ENCODE measurements at regions not wholly inside any gene's neighbourhood (a gene's known extent, or its start where the extent isn't known, plus 50 kb on each side); places are given as distances from the start of the nearest gene placed in this dataset.

DNA sequence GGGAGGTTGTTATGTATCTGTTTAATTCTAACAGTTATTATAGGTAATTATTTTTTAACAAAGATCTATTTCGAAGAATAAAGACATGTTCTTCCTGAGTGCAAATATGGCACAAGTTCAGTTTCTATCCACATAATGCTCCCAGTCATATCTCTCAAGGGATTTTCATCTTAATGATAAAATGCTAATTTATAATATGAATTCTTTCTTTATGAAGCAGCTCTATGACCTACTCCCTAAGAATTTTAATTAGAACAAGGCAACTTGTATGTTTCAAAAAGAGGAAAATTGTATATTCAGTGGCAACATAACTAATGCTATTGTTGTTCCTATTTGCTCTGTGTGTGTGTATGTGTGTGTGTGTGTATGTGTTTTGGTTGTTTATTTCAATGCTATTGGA, 1222.1 kb upstream of the NCAM2 start:
- H3K4me3 Mint-ChIP-seq, result no peak overlapping the region
- H3K9me3 Mint-ChIP-seq, result peaks cover 7% of the 10 kb centered on the region
- no peak overlapping the region for H3K27ac Mint-ChIP-seq
- ATAC-seq (ENCODE audit: low read depth), result no peak
- H3K27me3 Mint-ChIP-seq, result no peaks in the 10 kb centered on the region
- H3K36me3 Mint-ChIP-seq, result no peaks in the 10 kb centered on the region
- H3K4me1 Mint-ChIP-seq, result no peaks in the 10 kb centered on the region
- DNase-seq (ENCODE audit: low spot score in 2 of 2), result no peak

DNA sequence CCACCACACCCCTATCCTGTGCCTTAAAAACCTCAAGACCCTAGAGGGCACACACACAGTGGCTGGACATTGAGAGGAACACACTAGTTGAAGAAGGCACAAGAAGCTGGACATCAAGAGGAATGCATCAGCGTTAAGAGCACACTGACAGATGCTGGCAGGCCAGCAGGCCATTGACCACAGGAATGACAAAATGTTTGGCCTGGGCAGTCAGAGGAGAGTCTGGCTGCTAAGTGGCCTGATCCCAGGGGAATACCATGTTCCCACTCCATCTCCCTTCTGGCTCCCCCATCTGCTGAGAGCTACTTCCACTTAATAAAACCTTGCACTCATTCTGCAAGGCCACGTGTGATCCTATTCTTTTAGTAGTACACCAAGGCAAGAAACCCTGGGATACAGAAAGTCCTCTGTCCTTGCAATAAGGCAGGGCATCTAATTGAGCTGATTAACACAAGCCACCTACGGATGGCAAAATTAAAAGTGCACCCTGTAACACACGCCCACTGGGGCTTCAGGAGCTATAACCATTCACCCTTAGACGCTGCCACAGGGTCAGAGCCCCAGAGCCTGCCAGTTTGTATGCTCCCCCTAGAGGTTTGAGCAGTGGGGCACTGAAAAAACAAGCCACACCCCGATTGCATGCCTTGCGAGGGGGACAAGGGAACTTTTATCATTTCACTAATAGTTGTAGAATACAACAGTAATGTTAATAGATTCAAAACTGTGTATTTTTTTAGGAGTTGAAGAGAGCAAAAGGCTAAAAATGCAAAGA, 1216.1 kb upstream of the NCAM2 start:
- Mint-ChIP-seq H3K27ac (no peak overlapping the region), H3K27me3 (no peaks in the 10 kb centered on the region), H3K4me1 (no peaks in the 10 kb centered on the region), H3K36me3 (no peaks in the 10 kb centered on the region), H3K4me3 (no peak overlapping the region), H3K9me3 (peaks cover 5% of the 10 kb centered on the region)
- no peak for DNase-seq (ENCODE audit: low spot score in 2 of 2)
- no peak for ATAC-seq (ENCODE audit: low read depth)

DNA sequence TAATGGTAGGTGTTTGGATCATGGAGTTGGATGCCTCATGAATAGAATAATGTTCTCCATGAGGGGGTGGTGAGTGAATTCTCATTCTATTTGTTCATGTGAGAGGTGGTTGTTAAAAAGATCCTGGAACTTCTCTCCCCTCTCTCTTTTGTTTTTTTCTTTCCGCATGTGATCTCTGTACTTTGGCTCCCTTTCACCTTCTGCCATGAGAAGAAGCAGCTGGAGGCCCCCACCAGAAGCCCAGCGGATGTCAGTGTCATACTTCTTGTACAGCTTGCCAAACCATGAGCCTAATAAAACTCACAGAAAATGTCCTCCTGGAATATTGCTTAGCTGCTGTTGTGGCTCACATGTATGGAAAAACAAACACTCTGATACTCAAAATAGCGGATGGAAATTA, 1212.3 kb upstream of the NCAM2 start:
- Mint-ChIP-seq H3K27ac (no peak overlapping the region), H3K9me3 (no peaks in the 10 kb centered on the region), H3K27me3 (no peaks in the 10 kb centered on the region), H3K4me3 (no peak overlapping the region), H3K4me1 (no peaks in the 10 kb centered on the region), H3K36me3 (no peaks in the 10 kb centered on the region)
- DNase-seq (ENCODE audit: low spot score in 2 of 2) (no peak), ATAC-seq (ENCODE audit: low read depth) (no peak)

DNA sequence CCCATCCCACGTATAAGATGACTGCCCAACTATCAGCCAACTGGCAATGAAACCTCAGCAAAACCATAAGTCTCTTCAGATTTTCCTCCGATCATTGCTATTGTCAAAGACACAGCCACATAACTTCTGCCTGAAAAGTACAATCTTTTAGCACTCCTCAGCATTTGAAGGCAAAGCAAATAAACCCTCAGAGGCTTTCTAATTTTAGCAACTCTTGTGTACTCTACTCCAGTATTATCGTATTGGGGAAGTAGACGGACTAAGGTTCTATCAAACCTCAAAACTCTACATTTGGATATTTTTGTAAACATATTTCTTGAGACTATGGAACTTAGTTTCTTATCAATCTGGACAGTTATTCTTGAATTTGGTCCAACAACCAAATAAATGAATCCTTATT, 1206.2 kb upstream of the NCAM2 start:
- no peak overlapping the region for H3K4me3 Mint-ChIP-seq
- no peak for DNase-seq (ENCODE audit: low spot score in 2 of 2)
- H3K27ac Mint-ChIP-seq, result no peak overlapping the region
- no peaks in the 10 kb centered on the region for H3K4me1 Mint-ChIP-seq
- no peaks in the 10 kb centered on the region for H3K36me3 Mint-ChIP-seq
- H3K9me3 Mint-ChIP-seq, result peaks cover 4% of the 10 kb centered on the region
- no peaks in the 10 kb centered on the region for H3K27me3 Mint-ChIP-seq
- ATAC-seq (ENCODE audit: low read depth), result no peak

DNA sequence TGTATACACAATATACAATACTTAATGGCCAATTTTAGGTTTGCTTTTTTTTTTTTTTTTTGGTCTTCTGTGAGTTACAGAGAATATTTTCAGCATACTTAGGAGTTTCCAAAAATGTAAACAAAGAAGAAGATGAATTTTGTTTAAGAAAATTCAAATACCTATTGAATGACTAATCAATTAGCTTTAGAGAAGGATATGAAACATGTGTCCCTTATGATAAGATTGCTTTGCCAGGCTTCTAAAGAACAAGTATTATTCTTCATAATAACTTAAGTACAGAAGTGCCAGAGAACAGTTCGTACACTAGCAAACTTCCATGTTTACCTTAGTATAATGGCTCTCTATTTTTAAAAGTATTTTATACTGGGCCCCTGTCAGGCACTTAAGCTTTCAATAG, 1191.0 kb upstream of the NCAM2 start:
- Mint-ChIP-seq H3K4me3 (no peak overlapping the region), H3K27ac (no peak overlapping the region), H3K27me3 (no peaks in the 10 kb centered on the region), H3K4me1 (no peaks in the 10 kb centered on the region), H3K36me3 (no peaks in the 10 kb centered on the region), H3K9me3 (peaks cover 3% of the 10 kb centered on the region)
- DNase-seq (ENCODE audit: low spot score in 2 of 2) (no peak), ATAC-seq (ENCODE audit: low read depth) (no peak)

DNA sequence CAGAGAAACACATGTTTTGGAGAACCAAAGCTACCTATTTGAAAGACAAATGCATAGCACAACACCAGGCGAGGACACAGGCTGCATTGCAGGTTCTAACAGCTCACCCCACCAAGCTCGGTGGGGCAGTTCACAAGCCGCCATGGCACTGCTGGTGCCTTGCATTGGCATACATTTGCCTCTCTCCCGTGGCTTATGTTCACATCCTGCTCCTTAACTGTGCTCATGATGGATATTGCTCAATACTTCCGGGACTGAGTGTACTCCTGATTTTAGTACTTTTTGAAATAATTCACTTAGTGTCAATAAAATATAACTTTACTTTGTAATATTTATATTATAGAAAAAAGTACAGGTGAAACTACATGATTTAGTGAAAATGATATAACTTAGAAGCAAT, 1187.4 kb upstream of the NCAM2 start:
- H3K36me3 Mint-ChIP-seq, result no peaks in the 10 kb centered on the region
- ATAC-seq (ENCODE audit: low read depth) (no peak), DNase-seq (ENCODE audit: low spot score in 2 of 2) (no peak)
- H3K4me1 Mint-ChIP-seq, result no peaks in the 10 kb centered on the region
- no peak overlapping the region for H3K4me3 Mint-ChIP-seq
- peaks cover 5% of the 10 kb centered on the region for H3K9me3 Mint-ChIP-seq
- no peaks in the 10 kb centered on the region for H3K27me3 Mint-ChIP-seq
- no peak overlapping the region for H3K27ac Mint-ChIP-seq

DNA sequence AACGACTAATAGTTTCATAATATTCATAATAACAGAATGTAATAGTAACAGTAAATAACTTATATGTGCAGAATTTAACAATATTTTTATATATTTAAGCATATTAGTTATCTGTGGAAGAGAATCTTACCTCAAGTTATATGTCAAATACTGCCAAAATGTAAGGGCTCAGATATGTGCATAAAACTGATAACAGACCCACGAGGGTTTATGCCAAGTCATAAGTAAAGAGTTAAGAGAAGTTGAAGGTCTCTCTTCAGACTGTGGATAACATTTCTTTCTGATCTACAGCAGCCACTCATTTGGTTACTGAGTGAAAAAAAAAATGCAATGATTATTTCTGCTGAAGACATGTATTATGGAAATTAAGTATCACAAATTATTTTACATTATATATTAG, 1167.8 kb upstream of the NCAM2 start:
- Mint-ChIP-seq H3K36me3 (no peaks in the 10 kb centered on the region), H3K4me3 (no peak overlapping the region), H3K27ac (no peak overlapping the region), H3K9me3 (peaks cover 7% of the 10 kb centered on the region), H3K27me3 (no peaks in the 10 kb centered on the region), H3K4me1 (no peaks in the 10 kb centered on the region)
- no peak for ATAC-seq (ENCODE audit: low read depth)
- DNase-seq (ENCODE audit: low spot score in 2 of 2), result no peak

DNA sequence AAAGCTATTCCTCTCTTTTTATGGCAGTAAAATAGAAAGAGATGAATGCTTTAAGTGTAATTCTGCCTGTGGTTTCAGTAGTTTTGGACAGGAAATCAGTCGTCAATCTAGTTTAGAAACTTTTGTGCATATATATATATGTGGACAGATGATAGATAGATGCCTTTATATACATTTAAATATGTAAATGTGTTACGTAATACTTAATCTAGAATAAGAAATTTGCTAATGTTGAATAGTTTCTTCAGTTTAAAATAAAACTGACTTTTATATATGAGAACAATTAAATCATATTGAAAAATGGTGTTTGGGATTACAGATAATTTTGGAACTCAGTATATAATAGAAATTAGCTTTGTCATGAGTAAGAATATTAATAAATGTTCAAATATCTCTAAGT, 1165.7 kb upstream of the NCAM2 start:
- Mint-ChIP-seq H3K27me3 (no peaks in the 10 kb centered on the region), H3K9me3 (peaks cover 7% of the 10 kb centered on the region), H3K27ac (no peak overlapping the region), H3K4me3 (no peak overlapping the region), H3K4me1 (no peaks in the 10 kb centered on the region), H3K36me3 (no peaks in the 10 kb centered on the region)
- DNase-seq (ENCODE audit: low spot score in 2 of 2) (no peak), ATAC-seq (ENCODE audit: low read depth) (no peak)

DNA sequence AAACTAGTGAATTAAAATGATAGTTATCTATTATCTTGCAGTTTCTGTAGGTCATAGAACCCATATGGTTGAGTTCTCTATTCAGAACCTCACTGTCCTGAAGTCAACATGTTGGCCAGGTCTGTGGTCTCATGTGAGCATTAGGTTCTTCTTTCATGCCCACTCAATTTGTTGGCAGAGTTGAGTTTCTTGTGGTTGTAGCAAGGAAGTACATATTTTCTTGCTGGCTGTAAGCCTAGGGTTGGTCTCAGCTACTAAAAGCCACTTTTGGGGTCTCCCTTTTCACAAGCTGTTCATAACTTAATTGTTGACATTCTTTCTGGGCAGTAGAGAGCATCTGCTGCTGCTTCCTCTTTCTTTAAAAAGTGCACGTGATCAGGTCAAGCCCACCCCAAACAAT, 1165.1 kb upstream of the NCAM2 start:
- peaks cover 7% of the 10 kb centered on the region for H3K9me3 Mint-ChIP-seq
- no peaks in the 10 kb centered on the region for H3K4me1 Mint-ChIP-seq
- no peaks in the 10 kb centered on the region for H3K27me3 Mint-ChIP-seq
- no peak overlapping the region for H3K27ac Mint-ChIP-seq
- no peak for ATAC-seq (ENCODE audit: low read depth)
- DNase-seq (ENCODE audit: low spot score in 2 of 2), result no peak
- no peaks in the 10 kb centered on the region for H3K36me3 Mint-ChIP-seq
- no peak overlapping the region for H3K4me3 Mint-ChIP-seq

DNA sequence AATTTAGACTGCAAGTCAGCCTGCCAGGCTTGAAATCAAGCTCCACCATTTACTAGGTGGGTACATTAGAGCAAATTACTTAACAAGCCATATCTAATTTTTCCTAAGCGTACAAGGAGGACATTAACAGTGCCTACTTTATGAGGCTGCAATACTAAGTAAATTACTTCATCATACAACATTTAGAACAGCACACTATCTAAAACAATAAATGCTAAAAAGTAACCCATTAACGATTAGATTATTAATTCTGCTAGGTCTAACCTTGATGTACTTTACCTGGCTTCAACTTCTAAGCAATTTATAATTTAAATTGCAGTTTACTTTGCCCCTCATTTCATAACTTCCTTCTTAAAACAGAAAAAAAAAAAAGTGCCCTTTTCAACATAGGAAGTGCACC, 1155.6 kb upstream of the NCAM2 start:
- no peak for ATAC-seq (ENCODE audit: low read depth)
- no peak for DNase-seq (ENCODE audit: low spot score in 2 of 2)
- no peaks in the 10 kb centered on the region for H3K27me3 Mint-ChIP-seq
- no peaks in the 10 kb centered on the region for H3K4me1 Mint-ChIP-seq
- H3K36me3 Mint-ChIP-seq, result no peaks in the 10 kb centered on the region
- H3K4me3 Mint-ChIP-seq, result no peak overlapping the region
- H3K9me3 Mint-ChIP-seq, result peaks cover 4% of the 10 kb centered on the region
- H3K27ac Mint-ChIP-seq, result no peak overlapping the region

DNA sequence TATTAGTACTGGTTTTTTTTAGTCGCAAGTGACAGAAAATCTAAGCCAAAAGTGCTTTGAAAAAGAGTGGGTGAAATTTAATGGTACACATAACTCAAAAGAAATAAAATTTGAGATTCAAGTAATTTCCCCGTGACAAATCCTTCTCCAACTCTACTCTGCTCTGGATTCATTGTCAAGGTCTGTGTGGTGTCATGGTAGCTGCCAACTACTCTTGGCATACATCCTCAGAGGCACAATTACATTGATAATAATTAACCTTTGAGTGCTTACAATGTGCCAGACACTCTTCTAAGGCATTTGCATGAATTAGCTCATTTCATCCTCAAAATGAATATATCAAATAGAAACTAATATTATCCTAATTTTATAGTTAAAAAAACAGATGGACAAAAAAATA, 1153.9 kb upstream of the NCAM2 start:
- ATAC-seq (ENCODE audit: low read depth), result no peak
- no peak for DNase-seq (ENCODE audit: low spot score in 2 of 2)
- peaks cover 2% of the 10 kb centered on the region for H3K9me3 Mint-ChIP-seq
- no peak overlapping the region for H3K4me3 Mint-ChIP-seq
- H3K4me1 Mint-ChIP-seq, result no peaks in the 10 kb centered on the region
- H3K27me3 Mint-ChIP-seq, result no peaks in the 10 kb centered on the region
- H3K36me3 Mint-ChIP-seq, result no peaks in the 10 kb centered on the region
- no peak overlapping the region for H3K27ac Mint-ChIP-seq

DNA sequence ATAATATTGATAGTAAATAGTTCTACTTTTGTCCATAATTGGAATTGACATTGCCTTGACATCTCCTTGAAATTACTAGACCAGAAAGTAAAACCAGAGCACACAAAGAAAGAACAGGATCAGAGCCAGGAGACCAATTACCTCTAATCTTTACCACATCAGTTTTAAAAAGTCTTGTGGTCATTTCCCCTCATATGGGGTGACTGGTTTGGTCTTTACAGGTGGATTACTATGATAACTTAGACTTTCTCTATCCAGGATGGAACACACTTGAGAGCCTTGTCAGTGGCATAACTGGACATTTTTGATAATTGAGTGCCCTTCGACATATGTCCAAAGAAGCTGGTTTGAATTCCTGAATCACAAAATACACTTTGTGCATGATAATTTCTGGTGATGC, 1148.1 kb upstream of the NCAM2 start:
- no peaks in the 10 kb centered on the region for H3K36me3 Mint-ChIP-seq

DNA sequence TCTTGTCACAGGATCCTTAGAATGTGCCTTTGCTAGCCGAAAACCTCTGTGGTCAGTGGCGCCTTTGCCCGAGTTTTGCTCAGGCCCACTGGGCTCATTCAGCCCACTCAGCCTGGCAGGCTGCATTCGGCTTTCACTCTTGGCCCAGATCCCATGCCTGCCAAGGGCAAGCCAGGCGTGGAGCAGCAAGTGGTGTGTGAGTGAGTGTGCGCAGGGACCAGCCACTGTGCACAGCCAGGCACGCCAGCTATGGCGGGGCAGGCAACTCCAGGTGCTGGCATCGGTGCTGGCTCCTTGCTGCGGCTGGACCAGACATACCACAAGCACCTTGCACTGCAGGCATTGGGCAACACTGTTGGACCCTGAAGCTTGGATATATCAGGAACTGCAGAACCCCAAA, 1145.1 kb upstream of the NCAM2 start:
- H3K4me1 Mint-ChIP-seq, result no peaks in the 10 kb centered on the region
- no peak overlapping the region for H3K27ac Mint-ChIP-seq
- H3K27me3 Mint-ChIP-seq, result no peaks in the 10 kb centered on the region
- no peaks in the 10 kb centered on the region for H3K36me3 Mint-ChIP-seq
- ATAC-seq (ENCODE audit: low read depth) (no peak), DNase-seq (ENCODE audit: low spot score in 2 of 2) (no peak)
- no peak overlapping the region for H3K4me3 Mint-ChIP-seq
- H3K9me3 Mint-ChIP-seq, result no peaks in the 10 kb centered on the region

More for the DNA sequence above, 1148.1 kb upstream of the NCAM2 start:
- DNase-seq (ENCODE audit: low spot score in 2 of 2) (no peak), ATAC-seq (ENCODE audit: low read depth) (no peak)
- Mint-ChIP-seq H3K27me3 (no peaks in the 10 kb centered on the region), H3K4me3 (no peak overlapping the region), H3K9me3 (no peaks in the 10 kb centered on the region), H3K4me1 (no peaks in the 10 kb centered on the region), H3K27ac (no peak overlapping the region)

DNA sequence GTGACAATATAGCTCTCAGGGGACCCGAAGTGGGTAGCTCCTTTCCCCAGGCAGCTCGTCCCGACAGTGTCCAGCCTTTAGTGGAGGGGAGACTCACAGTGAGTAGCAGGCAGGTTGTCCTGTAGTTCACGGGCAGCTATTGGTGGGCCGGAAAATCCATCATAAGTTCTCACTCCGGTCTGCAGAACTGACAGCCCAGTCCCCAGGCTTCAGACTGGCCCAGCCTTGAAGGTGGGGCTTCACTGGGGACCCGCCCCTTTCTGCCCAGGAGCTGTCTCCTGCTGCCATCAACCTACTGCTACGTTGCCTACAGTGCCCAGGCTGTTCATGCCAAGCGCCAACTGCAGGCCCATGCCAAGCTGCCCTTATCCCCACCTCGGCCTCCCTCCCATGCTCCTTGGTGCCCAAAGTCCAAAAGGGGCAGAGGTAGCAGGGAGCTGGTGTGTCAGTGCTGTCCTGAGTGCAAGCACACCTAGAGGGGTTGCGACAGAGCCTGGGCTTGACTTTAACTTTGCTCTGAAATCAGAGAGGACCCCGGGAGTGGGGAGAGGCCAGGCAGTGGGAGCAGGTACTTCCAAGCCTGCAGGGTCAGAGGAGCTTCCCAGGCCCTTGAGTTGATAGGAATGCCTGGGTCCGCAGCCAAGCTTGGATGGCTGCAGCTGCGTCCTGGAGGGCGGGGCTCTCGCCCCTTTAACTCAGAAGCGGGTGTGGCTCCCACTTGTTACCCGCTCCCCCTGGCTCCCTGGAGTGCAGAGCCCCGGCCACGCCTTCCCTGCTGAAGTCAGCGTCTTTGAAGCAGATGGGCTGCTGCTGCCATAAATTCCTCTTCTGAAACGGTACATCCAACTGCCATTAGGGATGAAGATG, 1144.3 kb upstream of the NCAM2 start:
- Mint-ChIP-seq H3K36me3 (no peaks in the 10 kb centered on the region), H3K27ac (no peak overlapping the region)
- DNase-seq (ENCODE audit: low spot score in 2 of 2), result no peak

DNA sequence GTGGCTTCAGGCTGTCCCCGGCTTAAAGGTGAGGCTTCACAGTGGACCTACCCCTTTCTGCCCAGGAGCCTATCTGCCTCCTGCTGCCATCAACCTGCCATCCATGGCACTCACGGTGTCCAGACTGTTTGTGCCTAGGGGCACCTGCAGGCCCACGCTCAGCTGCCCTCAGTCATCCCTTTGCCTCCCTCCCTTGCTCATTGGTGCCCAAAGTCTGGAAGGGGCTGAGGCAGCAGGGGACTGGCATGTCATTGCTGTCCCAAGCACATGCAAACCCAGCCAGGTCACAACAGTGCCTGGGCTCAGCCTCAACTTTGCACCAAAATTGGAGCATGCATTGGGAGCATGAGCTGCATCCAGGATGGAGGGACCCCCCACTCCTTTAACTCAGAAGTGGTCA, 1142.7 kb upstream of the NCAM2 start:
- Mint-ChIP-seq H3K36me3 (no peaks in the 10 kb centered on the region), H3K4me3 (no peak overlapping the region), H3K27me3 (no peaks in the 10 kb centered on the region), H3K27ac (no peak overlapping the region), H3K4me1 (no peaks in the 10 kb centered on the region), H3K9me3 (no peaks in the 10 kb centered on the region)
- DNase-seq (ENCODE audit: low spot score in 2 of 2), result no peak
- no peak for ATAC-seq (ENCODE audit: low read depth)

More for the DNA sequence above, 1144.3 kb upstream of the NCAM2 start:
- no peaks in the 10 kb centered on the region for H3K27me3 Mint-ChIP-seq
- H3K4me3 Mint-ChIP-seq, result no peak overlapping the region
- no peaks in the 10 kb centered on the region for H3K4me1 Mint-ChIP-seq
- no peak for ATAC-seq (ENCODE audit: low read depth)
- no peaks in the 10 kb centered on the region for H3K9me3 Mint-ChIP-seq
